Cerebellar cortex (tissue), 1 donor: ENCODE measurements at regions not wholly inside any gene's neighbourhood (a gene's known extent, or its start where the extent isn't known, plus 50 kb on each side); places are given as distances from the start of the nearest gene placed in this dataset.
"Not testable (repeated sequence)": the region's sequence is repeated elsewhere in the genome, so short reads cannot be mapped to it uniquely, and the experiment has no call there.

Experiments
- DNase-seq: peaks from one replicate; pipeline ENCODE4 v3.0.0-alpha.2; 2015; ENCODE audit warnings: low spot score

DNA sequence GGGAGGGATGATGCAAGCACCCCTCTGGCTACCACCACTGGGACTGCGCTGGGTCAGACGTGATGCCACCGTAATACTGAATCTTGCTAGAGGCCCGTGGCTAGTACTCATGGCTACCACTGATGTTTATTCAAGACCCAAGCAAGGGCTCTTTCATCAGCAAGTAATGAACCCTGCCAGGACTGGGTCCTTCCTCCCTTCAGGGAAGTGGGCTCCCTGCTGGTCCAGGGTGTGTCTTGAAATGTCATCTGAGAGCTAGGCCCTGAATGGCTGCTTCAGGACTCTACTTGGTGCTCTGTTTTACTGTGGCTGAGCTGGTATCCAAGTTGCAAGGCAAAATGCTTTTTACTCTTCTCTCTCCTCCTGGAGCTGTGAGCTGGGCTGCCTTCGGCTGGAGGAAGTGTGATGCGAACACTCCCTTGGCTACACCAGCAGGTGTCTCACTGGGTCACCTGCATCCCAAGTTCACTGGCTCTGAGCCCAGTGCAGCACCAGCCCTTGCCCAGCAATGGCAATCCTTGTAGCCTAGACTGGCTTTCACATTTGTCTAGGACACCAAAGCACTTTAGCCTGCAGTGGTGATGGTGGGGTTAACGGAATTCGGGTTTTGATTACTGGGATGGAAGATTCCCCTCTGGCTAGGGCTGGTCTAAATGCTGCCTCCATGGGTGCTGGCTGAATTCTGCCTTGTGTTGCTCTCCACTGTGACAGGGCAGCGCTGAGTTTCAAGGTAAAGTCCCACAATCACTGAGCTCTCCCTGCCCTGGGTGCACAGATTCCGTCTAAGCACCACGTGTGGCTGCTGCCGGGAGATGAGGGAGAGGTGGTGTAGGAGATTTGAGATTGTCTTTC lies 98.6 kb downstream of the USP22 start:
- DNase-seq, result peak; percentile 36

DNA sequence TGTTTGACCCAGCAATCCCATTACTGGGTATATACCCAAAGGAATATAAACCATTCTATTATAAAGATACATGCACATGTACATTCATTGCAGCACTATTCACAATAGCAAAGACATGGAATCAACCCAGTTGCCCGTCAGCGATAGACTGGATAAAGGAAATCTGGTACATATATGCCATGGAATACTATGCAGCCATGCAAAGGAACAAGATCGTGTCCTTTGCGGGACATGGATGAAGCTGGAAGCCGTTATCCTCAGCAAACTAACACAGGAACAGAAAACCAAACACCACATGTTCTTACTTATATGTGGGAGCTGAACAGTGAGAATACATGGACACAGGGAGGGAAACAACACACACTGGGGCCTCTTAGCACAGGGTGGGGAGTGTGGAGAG lies 95.1 kb downstream of the USP22 start:
- not testable (repeated sequence) for DNase-seq

DNA sequence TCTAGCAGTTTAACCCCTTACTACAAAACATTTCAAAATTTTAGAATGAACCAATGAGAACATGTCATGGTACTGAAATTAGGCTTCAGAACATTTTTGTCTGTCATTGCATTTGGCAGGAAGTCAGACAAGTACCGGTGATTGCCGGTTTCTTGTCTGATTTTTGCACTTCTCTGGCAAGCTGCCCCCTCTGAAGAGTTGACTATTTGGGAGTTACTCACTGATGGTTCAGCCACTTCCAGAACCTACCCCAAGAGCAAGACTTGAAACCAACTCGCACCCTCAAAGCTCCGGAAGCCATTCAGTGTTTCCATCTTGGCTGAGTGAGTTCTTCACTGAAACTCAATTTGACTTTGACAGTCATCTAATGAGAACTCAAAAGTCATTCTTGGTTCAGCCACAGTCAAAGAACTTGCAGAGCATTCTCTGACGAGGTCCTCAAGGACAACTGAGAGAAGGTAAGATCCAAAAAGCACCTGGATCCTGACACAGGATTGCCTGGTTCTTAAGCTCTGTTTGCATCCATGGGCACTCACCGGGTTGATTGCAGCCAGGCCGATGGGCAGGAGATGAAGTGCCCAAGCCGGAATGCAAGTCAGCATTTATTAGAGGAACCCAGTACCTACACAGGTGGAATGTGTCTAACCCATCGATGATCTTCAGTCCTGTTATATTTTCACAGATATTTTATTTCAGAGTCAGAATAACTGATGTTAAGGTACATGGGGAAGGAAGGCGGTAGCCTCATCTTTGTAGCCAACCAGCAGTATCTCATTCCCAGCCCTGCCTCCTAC lies 93.6 kb downstream of the USP22 start:
- no peak for DNase-seq
